T-helper 17 cell (primary cell): ENCODE measurements at regions not wholly inside any gene's neighbourhood (a gene's known extent, or its start where the extent isn't known, plus 50 kb on each side); places are given as distances from the start of the nearest gene placed in this dataset.

Experiments
- ATAC-seq: fragments of 150-1000 bp; cut with Tn5 transposase; 2 replicates; pipeline ENCODE4 v1.10.0; 2021; ENCODE audit warnings: mild to moderate bottlenecking, moderate library complexity
- DNase-seq, 3 donors: peaks; one replicate each; pipeline versions ENCODE4 v3.0.0 to v3.0.0-alpha.2; 2020 to 2021
- H3K9me3 ChIP-seq: one replicate; pipeline ENCODE4 v1.7.0; 2013; ENCODE audit warnings: low read length, mild to moderate bottlenecking; ENCODE audit not compliant: control insufficient read depth, poor library complexity, severe bottlenecking
- H3K27ac Mint-ChIP-seq: one replicate; pipeline ENCODE4 v1.8.0; 2022; ENCODE audit warnings: mild to moderate bottlenecking, moderate library complexity, mixed read lengths
- H3K27me3 Mint-ChIP-seq: one replicate; pipeline ENCODE4 v1.8.0; 2022; ENCODE audit warnings: mixed read lengths
- H3K36me3 Mint-ChIP-seq: one replicate; pipeline ENCODE4 v1.8.0; 2022; ENCODE audit warnings: low read depth, mixed read lengths
- H3K4me1 Mint-ChIP-seq: one replicate; pipeline ENCODE4 v1.8.0; 2022; ENCODE audit warnings: mild to moderate bottlenecking, mixed read lengths
- H3K4me3 Mint-ChIP-seq: one replicate; pipeline ENCODE4 v1.8.0; 2022; ENCODE audit warnings: mild to moderate bottlenecking, moderate library complexity, mixed read lengths

- DNase-seq (no peak), ATAC-seq (no peak)
- Mint-ChIP-seq H3K27ac (no peak overlapping the region), H3K27me3 (no peaks in the 10 kb centered on the region), H3K36me3 (no peaks in the 10 kb centered on the region), H3K4me1 (no peaks in the 10 kb centered on the region), H3K4me3 (no peak overlapping the region)
- H3K9me3 ChIP-seq: no peaks in the 10 kb centered on the region
These were observed 844.9 kb upstream of the SLITRK5 start for GRCh38 chr13:86826232-86826631.

GRCh38 chr13:86830046-86830445 is 841.1 kb upstream of the SLITRK5 start:
- Mint-ChIP-seq H3K4me3 (no peak overlapping the region), H3K36me3 (no peaks in the 10 kb centered on the region), H3K27me3 (no peaks in the 10 kb centered on the region), H3K4me1 (no peaks in the 10 kb centered on the region), H3K27ac (no peak overlapping the region)
- DNase-seq: no peak
- ATAC-seq: no peak
- H3K9me3 ChIP-seq: no peaks in the 10 kb centered on the region

- Mint-ChIP-seq H3K27me3 (no peaks in the 10 kb centered on the region), H3K27ac (no peak overlapping the region), H3K4me1 (no peaks in the 10 kb centered on the region), H3K36me3 (no peaks in the 10 kb centered on the region), H3K4me3 (no peak overlapping the region)
- H3K9me3 ChIP-seq: no peaks in the 10 kb centered on the region
- ATAC-seq: no peak
- no peak for DNase-seq
These were observed 840.1 kb upstream of the SLITRK5 start for GRCh38 chr13:86831084-86831483.

GRCh38 chr13:86838411-86839120 is 832.6 kb upstream of the SLITRK5 start:
- H3K36me3 Mint-ChIP-seq: no peaks in the 10 kb centered on the region
- H3K4me3 Mint-ChIP-seq: no peak overlapping the region
- H3K4me1 Mint-ChIP-seq: no peaks in the 10 kb centered on the region
- no peak overlapping the region for H3K27ac Mint-ChIP-seq
- ATAC-seq (no peak), DNase-seq (no peak)
- H3K9me3 ChIP-seq: no peaks in the 10 kb centered on the region
- no peaks in the 10 kb centered on the region for H3K27me3 Mint-ChIP-seq

- no peaks in the 10 kb centered on the region for H3K36me3 Mint-ChIP-seq
- H3K4me3 Mint-ChIP-seq: no peak overlapping the region
- no peak overlapping the region for H3K27ac Mint-ChIP-seq
- ATAC-seq (no peak), DNase-seq (no peak)
- no peaks in the 10 kb centered on the region for H3K4me1 Mint-ChIP-seq
- H3K27me3 Mint-ChIP-seq: no peaks in the 10 kb centered on the region
- no peaks in the 10 kb centered on the region for H3K9me3 ChIP-seq
These were observed 832.0 kb upstream of the SLITRK5 start for GRCh38 chr13:86839221-86839620.

- no peaks in the 10 kb centered on the region for H3K36me3 Mint-ChIP-seq
- ATAC-seq (no peak), DNase-seq (no peak)
- H3K27me3 Mint-ChIP-seq: no peaks in the 10 kb centered on the region
- H3K27ac Mint-ChIP-seq: no peak overlapping the region
- H3K4me1 Mint-ChIP-seq: no peaks in the 10 kb centered on the region
- no peaks in the 10 kb centered on the region for H3K9me3 ChIP-seq
- H3K4me3 Mint-ChIP-seq: no peak overlapping the region
These were observed 830.6 kb upstream of the SLITRK5 start for GRCh38 chr13:86840250-86841191.

GRCh38 chr13:86841264-86841663 is 829.9 kb upstream of the SLITRK5 start:
- Mint-ChIP-seq H3K27me3 (no peaks in the 10 kb centered on the region), H3K4me3 (no peak overlapping the region), H3K27ac (no peak overlapping the region), H3K36me3 (no peaks in the 10 kb centered on the region), H3K4me1 (no peaks in the 10 kb centered on the region)
- no peak for DNase-seq
- ATAC-seq: no peak
- no peaks in the 10 kb centered on the region for H3K9me3 ChIP-seq

- Mint-ChIP-seq H3K4me3 (no peak overlapping the region), H3K4me1 (no peaks in the 10 kb centered on the region), H3K27me3 (no peaks in the 10 kb centered on the region), H3K27ac (no peak overlapping the region), H3K36me3 (no peaks in the 10 kb centered on the region)
- no peak for DNase-seq
- no peaks in the 10 kb centered on the region for H3K9me3 ChIP-seq
- no peak for ATAC-seq
These were observed 824.7 kb upstream of the SLITRK5 start for GRCh38 chr13:86846501-86846900.

- Mint-ChIP-seq H3K4me1 (no peaks in the 10 kb centered on the region), H3K27ac (no peak overlapping the region), H3K27me3 (no peaks in the 10 kb centered on the region), H3K36me3 (no peaks in the 10 kb centered on the region), H3K4me3 (no peak overlapping the region)
- no peaks in the 10 kb centered on the region for H3K9me3 ChIP-seq
- no peak for DNase-seq
- ATAC-seq: no peak
These were observed 822.5 kb upstream of the SLITRK5 start for GRCh38 chr13:86848716-86849115.

- no peak for ATAC-seq
- Mint-ChIP-seq H3K27me3 (no peaks in the 10 kb centered on the region), H3K4me3 (no peak overlapping the region), H3K27ac (no peak overlapping the region), H3K4me1 (no peaks in the 10 kb centered on the region), H3K36me3 (no peaks in the 10 kb centered on the region)
- no peak for DNase-seq
- no peaks in the 10 kb centered on the region for H3K9me3 ChIP-seq
These were observed 814.2 kb upstream of the SLITRK5 start for GRCh38 chr13:86856991-86857390.

- ATAC-seq: no peak
- no peak for DNase-seq
- no peak overlapping the region for H3K4me3 Mint-ChIP-seq
- H3K9me3 ChIP-seq: no peaks in the 10 kb centered on the region
- no peaks in the 10 kb centered on the region for H3K4me1 Mint-ChIP-seq
- H3K27me3 Mint-ChIP-seq: no peaks in the 10 kb centered on the region
- no peaks in the 10 kb centered on the region for H3K36me3 Mint-ChIP-seq
- no peak overlapping the region for H3K27ac Mint-ChIP-seq
These were observed 813.0 kb upstream of the SLITRK5 start for GRCh38 chr13:86858216-86858615.

- no peak for ATAC-seq
- Mint-ChIP-seq H3K27ac (no peak overlapping the region), H3K4me3 (no peak overlapping the region), H3K27me3 (no peaks in the 10 kb centered on the region), H3K36me3 (no peaks in the 10 kb centered on the region), H3K4me1 (no peaks in the 10 kb centered on the region)
- no peak for DNase-seq
- no peaks in the 10 kb centered on the region for H3K9me3 ChIP-seq
These were observed 809.0 kb upstream of the SLITRK5 start for GRCh38 chr13:86862137-86862536.

GRCh38 chr13:86864376-86864775 is 806.8 kb upstream of the SLITRK5 start:
- no peaks in the 10 kb centered on the region for H3K36me3 Mint-ChIP-seq
- no peak overlapping the region for H3K4me3 Mint-ChIP-seq
- H3K9me3 ChIP-seq: no peaks in the 10 kb centered on the region
- no peak for DNase-seq
- no peaks in the 10 kb centered on the region for H3K4me1 Mint-ChIP-seq
- no peak for ATAC-seq
- H3K27me3 Mint-ChIP-seq: no peaks in the 10 kb centered on the region
- no peak overlapping the region for H3K27ac Mint-ChIP-seq

- ATAC-seq (no peak), DNase-seq (no peak)
- Mint-ChIP-seq H3K27ac (no peak overlapping the region), H3K36me3 (no peaks in the 10 kb centered on the region), H3K4me1 (no peaks in the 10 kb centered on the region), H3K27me3 (no peaks in the 10 kb centered on the region), H3K4me3 (no peak overlapping the region)
- H3K9me3 ChIP-seq: no peaks in the 10 kb centered on the region
These were observed 800.7 kb upstream of the SLITRK5 start for GRCh38 chr13:86870444-86870843.
